MM.1S (cell line): ENCODE measurements at regions not wholly inside any gene's neighbourhood (a gene's known extent, or its start where the extent isn't known, plus 50 kb on each side); places are given as distances from the start of the nearest gene placed in this dataset.

Experiments
- DNase-seq: peaks from one replicate; pipeline ENCODE4 v3.0.0-alpha.2; 2015
- H2AFZ ChIP-seq: fragments of 300-600 bp; sonication (generic); 2 replicates; pipeline ENCODE4 v1.6.0; 2016; ENCODE audit warnings: antibody characterized with exemption, low read length
- H3F3A ChIP-seq: fragments of 300-600 bp; sonication (generic); 2 replicates; pipeline ENCODE4 v1.6.1; 2016; ENCODE audit warnings: mild to moderate bottlenecking, antibody characterized with exemption, low read length, moderate library complexity, mixed read lengths; ENCODE audit not compliant: insufficient read depth
- H3K27ac ChIP-seq: fragments of 300-600 bp; sonication (generic); 2 replicates; pipeline ENCODE4 v1.5.1; 2016; ENCODE audit warnings: mild to moderate bottlenecking, low read length
- H3K27me3 ChIP-seq: fragments of 300-600 bp; sonication (generic); replicated peaks from 2 replicates; pipeline ENCODE4 v1.6.0; 2016; ENCODE audit warnings: low read length; ENCODE audit not compliant: insufficient read depth
- H3K36me3 ChIP-seq: fragments of 300-600 bp; sonication (generic); replicated peaks from 2 replicates; pipeline ENCODE4 v1.6.1; 2016; ENCODE audit warnings: mild to moderate bottlenecking, low read length, mixed read lengths; ENCODE audit not compliant: insufficient read depth
- H3K4me1 ChIP-seq: fragments of 300-600 bp; sonication (generic); 2 replicates; pipeline ENCODE4 v1.6.1; 2016; ENCODE audit warnings: low read length, mixed read lengths
- H3K4me2 ChIP-seq: fragments of 300-600 bp; sonication (generic); 2 replicates; pipeline ENCODE4 v1.6.0; 2016; ENCODE audit warnings: low read depth, low read length
- H3K4me3 ChIP-seq: fragments of 300-600 bp; sonication (generic); 2 replicates; pipeline ENCODE4 v1.5.1; 2016; ENCODE audit warnings: low read length, mixed read lengths
- H3K79me2 ChIP-seq: fragments of 300-600 bp; sonication (generic); 2 replicates; pipeline ENCODE4 v1.6.1; 2016; ENCODE audit warnings: mixed run types, low read length, mixed read lengths
- H3K9ac ChIP-seq: fragments of 300-600 bp; sonication (generic); 2 replicates; pipeline ENCODE4 v1.6.1; 2016; ENCODE audit warnings: low read length, mixed read lengths
- H3K9me2 ChIP-seq: fragments of 300-600 bp; sonication (generic); replicated peaks from 2 replicates; pipeline ENCODE4 v1.6.1; 2016; ENCODE audit warnings: mild to moderate bottlenecking, low read length, mixed read lengths; ENCODE audit not compliant: insufficient read depth
- H3K9me3 ChIP-seq: fragments of 300-600 bp; sonication (generic); replicated peaks from 2 replicates; pipeline ENCODE4 v1.6.1; 2016; ENCODE audit warnings: mild to moderate bottlenecking, low read length, mixed read lengths; ENCODE audit not compliant: insufficient read depth
- H4K20me1 ChIP-seq: fragments of 300-600 bp; sonication (generic); 2 replicates; pipeline ENCODE4 v1.6.1; 2016; ENCODE audit warnings: mild to moderate bottlenecking, low read length, moderate library complexity, mixed read lengths; ENCODE audit not compliant: insufficient read depth
- CTCF ChIP-seq: fragments of 300-600 bp; sonication (generic); IDR thresholded peaks from 2 replicates; pipeline ENCODE4 v1.5.1; 2016; ENCODE audit warnings: antibody characterized with exemption, low read length, mixed read lengths
- EZH2 ChIP-seq: fragments of 300-600 bp; sonication (generic); optimal IDR thresholded peaks from 2 replicates; pipeline ENCODE3; 2017; ENCODE audit warnings: low read depth, mild to moderate bottlenecking, antibody characterized with exemption, low read length, mixed read lengths
- EZH2phosphoT487 ChIP-seq: fragments of 300-600 bp; sonication (generic); IDR thresholded peaks from 2 replicates; pipeline ENCODE4 v1.6.1; 2018; ENCODE audit warnings: antibody characterized with exemption, low read length

- no peak overlapping the region for H3K27ac ChIP-seq
- H3K4me1 ChIP-seq: no peaks in the 10 kb centered on the region
- no peak overlapping the region for H3K4me3 ChIP-seq
- TF ChIP-seq EZH2phosphoT487 (no peak), CTCF (no peak), EZH2 (no peak)
- no peaks in the 10 kb centered on the region for H3K79me2 ChIP-seq
- H3K9me2 ChIP-seq: no peaks in the 10 kb centered on the region
- H2AFZ ChIP-seq: no peak overlapping the region
- no peaks in the 10 kb centered on the region for H3K9me3 ChIP-seq
- no peak overlapping the region for H3K9ac ChIP-seq
- H3K4me2 ChIP-seq: no peak overlapping the region
- no peaks in the 10 kb centered on the region for H3K27me3 ChIP-seq
- DNase-seq: no peak
- no peaks in the 10 kb centered on the region for H3K36me3 ChIP-seq
- no peaks in the 10 kb centered on the region for H3F3A ChIP-seq
- H4K20me1 ChIP-seq: no peaks in the 10 kb centered on the region
These were observed 149.5 kb upstream of the DLX2 start for GRCh38 chr2:172252154-172252553.

- H3K27ac ChIP-seq: no peak overlapping the region
- no peaks in the 10 kb centered on the region for H3F3A ChIP-seq
These were observed 150.7 kb upstream of the DLX2 start for GRCh38 chr2:172253190-172254052.

GRCh38 chr2:172256886-172257285 is 154.2 kb upstream of the DLX2 start:
- TF ChIP-seq EZH2phosphoT487 (no peak), CTCF (no peak), EZH2 (no peak)
- Histone ChIP-seq H3K27me3 (no peaks in the 10 kb centered on the region), H3K9me3 (no peaks in the 10 kb centered on the region), H3F3A (no peaks in the 10 kb centered on the region), H2AFZ (no peak overlapping the region), H3K79me2 (no peaks in the 10 kb centered on the region), H3K36me3 (no peaks in the 10 kb centered on the region), H3K4me3 (no peak overlapping the region), H3K4me2 (no peak overlapping the region), H3K27ac (no peak overlapping the region), H4K20me1 (no peaks in the 10 kb centered on the region), H3K9me2 (no peaks in the 10 kb centered on the region), H3K4me1 (no peaks in the 10 kb centered on the region), H3K9ac (no peak overlapping the region)
- no peak for DNase-seq

More at GRCh38 chr2:172253190-172254052, 150.7 kb upstream of the DLX2 start:
- Histone ChIP-seq H3K4me1 (no peaks in the 10 kb centered on the region), H3K9me3 (no peaks in the 10 kb centered on the region), H3K9ac (no peak overlapping the region), H3K4me2 (no peak overlapping the region), H3K4me3 (no peak overlapping the region), H3K36me3 (no peaks in the 10 kb centered on the region), H3K79me2 (no peaks in the 10 kb centered on the region), H3K9me2 (no peaks in the 10 kb centered on the region), H2AFZ (no peak overlapping the region), H3K27me3 (no peaks in the 10 kb centered on the region), H4K20me1 (no peaks in the 10 kb centered on the region)
- DNase-seq: no peak
- no peak for TF ChIP-seq EZH2
- no peak for TF ChIP-seq EZH2phosphoT487
- no peak for TF ChIP-seq CTCF
